ACC112 (cell line): ENCODE measurements at regions not wholly inside any gene's neighbourhood (a gene's known extent, or its start where the extent isn't known, plus 50 kb on each side); places are given as distances from the start of the nearest gene placed in this dataset.
"Not testable (repeated sequence)": the region's sequence is repeated elsewhere in the genome, so short reads cannot be mapped to it uniquely, and the experiment has no call there.

Experiments used
- H2AFZ ChIP-seq: fragments of 200-600 bp; sonication (generic); one replicate; pipeline ENCODE4 v1.6.0; 2017; ENCODE audit warnings: antibody characterized with exemption, low read length; ENCODE audit not compliant: unreplicated experiment
- H3K27ac ChIP-seq: fragments of 200-600 bp; sonication (generic); 2 replicates; pipeline ENCODE4 v1.5.1; 2014; ENCODE audit warnings: low read depth, mild to moderate bottlenecking, antibody characterized with exemption, low read length, moderate library complexity
- H3K27me3 ChIP-seq: fragments of 200-600 bp; sonication (generic); 2 replicates; pipeline ENCODE4 v1.6.1; 2014; ENCODE audit warnings: mild to moderate bottlenecking, antibody characterized with exemption, low read length, moderate library complexity, mixed read lengths; ENCODE audit not compliant: insufficient read depth
- H3K36me3 ChIP-seq: fragments of 200-600 bp; sonication (generic); 2 replicates; pipeline ENCODE4 v1.6.1; 2016; ENCODE audit warnings: mild to moderate bottlenecking, antibody characterized with exemption, low read length, moderate library complexity, mixed read lengths; ENCODE audit not compliant: insufficient read depth
- H3K4me1 ChIP-seq: fragments of 200-600 bp; sonication (generic); one replicate; pipeline ENCODE4 v1.6.1; 2016; ENCODE audit warnings: low read length, mixed read lengths; ENCODE audit not compliant: insufficient read depth, unreplicated experiment, control insufficient read depth
- H3K4me3 ChIP-seq: fragments of 200-600 bp; sonication (generic); 2 replicates; pipeline ENCODE4 v1.5.1; 2014; ENCODE audit warnings: mild to moderate bottlenecking, low read depth, low read length
- H3K79me2 ChIP-seq: fragments of 200-600 bp; sonication (generic); one replicate; pipeline ENCODE4 v1.6.0; 2016; ENCODE audit warnings: low read length; ENCODE audit not compliant: control insufficient read depth, unreplicated experiment, insufficient read depth

- H3K4me1 ChIP-seq, result no peaks in the 10 kb centered on the region
- H3K36me3 ChIP-seq, result no peaks in the 10 kb centered on the region
- H2AFZ ChIP-seq, result no peak overlapping the region
- no peaks in the 10 kb centered on the region for H3K79me2 ChIP-seq
- H3K4me3 ChIP-seq, result no peak overlapping the region
- no peak overlapping the region for H3K27ac ChIP-seq
- no peaks in the 10 kb centered on the region for H3K27me3 ChIP-seq
Observed at GRCh38 chr10:3959370-3960325, 174.6 kb upstream of the KLF6 start.

- H3K4me3 ChIP-seq, result no peak overlapping the region
- H3K4me1 ChIP-seq, result no peaks in the 10 kb centered on the region
- no peaks in the 10 kb centered on the region for H3K36me3 ChIP-seq
- H3K27me3 ChIP-seq, result no peaks in the 10 kb centered on the region
- H3K27ac ChIP-seq, result no peak overlapping the region
- H2AFZ ChIP-seq, result no peak overlapping the region
- H3K79me2 ChIP-seq, result no peaks in the 10 kb centered on the region
Observed at GRCh38 chr10:3958472-3958996, 173.5 kb upstream of the KLF6 start.

DNA sequence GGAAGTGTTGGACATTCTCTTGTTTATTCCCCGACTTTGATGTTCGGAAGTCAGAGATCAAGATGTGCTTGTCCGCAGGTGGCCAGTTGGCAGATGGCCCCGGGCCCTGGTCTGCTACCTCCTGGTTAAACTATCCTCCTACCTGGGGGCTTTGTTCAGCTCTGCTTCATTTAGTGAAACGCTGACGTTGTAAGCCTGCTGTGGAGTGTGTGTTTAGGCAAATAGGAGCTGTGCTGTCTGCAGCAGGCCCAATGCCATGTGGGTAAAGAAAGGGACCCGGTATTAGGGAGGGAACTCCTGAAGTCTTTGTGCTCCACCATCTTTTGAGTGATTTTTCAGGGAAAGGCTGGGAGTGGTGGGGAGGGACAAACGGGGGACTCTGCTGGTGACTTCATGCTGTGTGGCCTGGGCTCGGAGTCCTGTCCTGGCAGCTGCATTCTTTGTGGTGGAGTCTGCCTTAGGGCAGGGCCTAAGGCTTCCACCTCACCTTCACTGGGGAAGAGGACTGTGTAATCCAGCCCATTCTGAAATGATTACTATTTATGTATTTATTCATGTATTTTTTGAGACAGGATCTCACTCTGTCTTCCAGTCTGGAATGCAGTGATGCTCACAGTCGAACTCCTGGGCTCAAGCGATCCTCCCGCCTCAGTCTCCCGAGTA lies 171.1 kb upstream of the KLF6 start:
- H3K4me3 ChIP-seq, result no peak overlapping the region
- no peaks in the 10 kb centered on the region for H3K27me3 ChIP-seq
- H3K79me2 ChIP-seq, result no peaks in the 10 kb centered on the region
- no peak overlapping the region for H2AFZ ChIP-seq
- no peaks in the 10 kb centered on the region for H3K36me3 ChIP-seq
- no peak overlapping the region for H3K27ac ChIP-seq
- no peaks in the 10 kb centered on the region for H3K4me1 ChIP-seq

DNA sequence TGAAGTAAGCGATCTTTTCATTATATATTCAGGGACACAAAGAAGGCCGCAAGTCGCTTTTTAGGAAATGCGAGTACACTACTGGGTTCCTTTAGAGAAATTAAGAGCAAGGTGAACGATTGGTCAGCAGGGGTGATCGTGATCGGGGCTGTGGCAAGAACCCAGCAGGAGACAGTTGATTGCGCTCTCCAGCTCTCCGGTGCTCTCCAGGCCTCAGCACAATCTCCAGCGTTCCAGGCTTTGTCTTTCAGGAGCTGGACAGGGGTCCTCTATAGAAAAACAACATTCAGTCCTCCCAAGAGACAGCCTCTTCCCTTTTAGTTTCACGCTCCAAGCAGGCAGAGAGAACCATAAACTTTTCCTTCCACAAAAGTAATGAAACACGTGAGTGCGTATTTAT lies 170.5 kb upstream of the KLF6 start:
- Histone ChIP-seq H2AFZ (no peak overlapping the region), H3K79me2 (no peaks in the 10 kb centered on the region), H3K27me3 (no peaks in the 10 kb centered on the region)

DNA sequence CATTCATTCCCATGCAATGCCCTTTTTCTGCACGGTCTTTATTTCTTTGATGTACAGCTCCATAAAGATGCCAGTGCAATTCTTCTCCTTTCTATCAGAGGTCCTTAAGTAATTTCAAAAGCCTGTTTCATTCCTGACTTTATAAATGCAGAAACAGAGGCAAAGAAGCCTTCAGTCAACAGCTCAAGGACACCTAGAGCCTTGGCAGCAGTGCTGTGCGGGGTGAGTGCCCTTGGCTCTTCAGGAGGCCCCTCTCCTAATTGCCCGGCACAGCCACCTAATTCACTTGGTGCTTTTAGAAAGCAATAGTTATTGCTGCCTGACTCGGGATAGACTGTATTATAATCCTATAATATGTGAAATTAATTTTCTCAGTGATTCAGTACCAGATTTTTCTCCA lies 169.6 kb upstream of the KLF6 start:
- Histone ChIP-seq H2AFZ (no peak overlapping the region), H3K4me1 (no peaks in the 10 kb centered on the region), H3K36me3 (no peaks in the 10 kb centered on the region), H3K4me3 (no peak overlapping the region), H3K27ac (no peak overlapping the region), H3K79me2 (no peaks in the 10 kb centered on the region), H3K27me3 (no peaks in the 10 kb centered on the region)

More for the DNA sequence above, 170.5 kb upstream of the KLF6 start:
- Histone ChIP-seq H3K4me3 (no peak overlapping the region), H3K36me3 (no peaks in the 10 kb centered on the region), H3K27ac (no peak overlapping the region), H3K4me1 (no peaks in the 10 kb centered on the region)

- H2AFZ ChIP-seq, H3K27ac ChIP-seq, H3K4me1 ChIP-seq, H3K27me3 ChIP-seq, H3K79me2 ChIP-seq, H3K4me3 ChIP-seq, H3K36me3 ChIP-seq: not testable (repeated sequence)
Observed at GRCh38 chr10:3954007-3954406, 169.0 kb upstream of the KLF6 start.

DNA sequence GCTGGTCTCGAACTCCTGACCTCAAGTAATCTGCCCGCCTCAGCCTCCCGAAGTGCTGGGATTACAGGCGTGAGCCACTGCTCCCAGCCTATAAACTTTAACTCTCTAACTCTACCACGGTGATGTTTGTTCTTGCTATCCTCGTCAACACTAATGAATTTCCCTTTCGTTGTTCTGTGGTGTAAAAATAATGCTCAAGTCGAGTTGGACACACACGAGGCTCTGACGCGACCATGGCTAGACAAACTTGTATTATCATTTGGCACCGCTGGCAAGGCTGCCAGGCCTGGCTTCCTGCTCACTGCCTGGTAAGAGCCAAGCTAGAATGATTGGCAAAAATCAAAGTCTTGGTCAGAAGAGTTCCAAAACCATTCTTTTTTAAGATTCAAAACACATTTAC lies 167.0 kb upstream of the KLF6 start:
- H3K4me3 ChIP-seq, result no peak overlapping the region
- H3K27me3 ChIP-seq, result no peaks in the 10 kb centered on the region
- no peak overlapping the region for H3K27ac ChIP-seq
- no peaks in the 10 kb centered on the region for H3K36me3 ChIP-seq
- H3K79me2 ChIP-seq, result no peaks in the 10 kb centered on the region
- no peak overlapping the region for H2AFZ ChIP-seq
- H3K4me1 ChIP-seq, result no peaks in the 10 kb centered on the region

DNA sequence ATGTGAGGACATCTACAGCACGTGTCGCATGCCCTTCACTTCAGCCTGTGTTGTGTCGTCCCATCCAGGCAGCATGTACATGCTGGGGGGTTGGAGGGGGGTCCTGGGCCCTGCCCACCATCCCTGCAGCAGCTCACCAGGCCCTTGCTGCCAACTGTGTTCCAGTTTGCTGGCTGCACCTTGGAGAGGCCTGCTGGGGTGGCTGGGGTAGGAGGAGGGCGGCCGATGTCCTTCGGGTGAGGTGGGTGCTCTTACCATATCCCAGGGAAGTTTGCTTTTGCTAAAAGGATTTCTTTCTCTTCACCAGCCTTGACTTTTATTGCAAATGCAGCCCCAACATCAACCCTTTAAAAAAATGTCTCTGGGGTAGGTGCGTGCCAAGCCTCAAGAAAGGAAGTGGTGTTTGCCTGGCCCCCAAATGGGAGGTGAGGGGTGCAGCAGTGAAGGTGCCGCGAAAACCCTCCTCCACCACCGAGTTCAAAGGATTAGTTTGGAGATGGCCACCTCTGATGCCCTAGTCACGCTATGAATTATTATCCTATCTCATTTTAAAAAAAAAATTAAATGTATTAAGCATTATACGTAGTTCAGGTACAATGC lies 165.8 kb upstream of the KLF6 start:
- no peak overlapping the region for H3K4me3 ChIP-seq
- H3K27ac ChIP-seq, result no peak overlapping the region

DNA sequence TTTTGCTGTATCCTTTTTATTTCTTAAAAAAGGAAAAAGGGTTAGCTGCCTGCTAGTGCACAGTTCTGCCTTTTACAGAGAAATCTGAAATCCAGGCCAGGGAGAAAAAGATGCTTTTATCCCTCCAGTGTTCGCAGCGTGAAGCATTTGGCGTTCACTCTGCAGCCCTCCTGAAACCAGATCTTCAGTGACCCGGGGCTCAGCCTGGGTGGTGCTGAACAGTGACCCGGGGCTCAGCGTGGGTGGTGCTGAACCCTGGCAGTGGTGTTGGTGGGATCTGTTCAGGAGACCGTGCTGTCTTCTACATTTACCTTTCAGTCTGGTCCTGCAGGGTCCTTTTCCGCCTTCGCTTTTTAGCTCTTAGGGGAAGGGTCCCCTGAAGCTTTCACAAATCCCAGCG lies 164.7 kb upstream of the KLF6 start:
- Histone ChIP-seq H3K27ac (no peak overlapping the region), H3K4me1 (no peaks in the 10 kb centered on the region), H3K36me3 (no peaks in the 10 kb centered on the region), H2AFZ (no peak overlapping the region), H3K79me2 (no peaks in the 10 kb centered on the region), H3K27me3 (no peaks in the 10 kb centered on the region), H3K4me3 (no peak overlapping the region)

More for the DNA sequence above, 165.8 kb upstream of the KLF6 start:
- Histone ChIP-seq H3K79me2 (no peaks in the 10 kb centered on the region), H2AFZ (no peak overlapping the region), H3K27me3 (no peaks in the 10 kb centered on the region), H3K36me3 (no peaks in the 10 kb centered on the region), H3K4me1 (no peaks in the 10 kb centered on the region)

- no peak overlapping the region for H3K4me3 ChIP-seq
- H2AFZ ChIP-seq, result no peak overlapping the region
- H3K27ac ChIP-seq, result no peak overlapping the region
- H3K36me3 ChIP-seq, result no peaks in the 10 kb centered on the region
- H3K4me1 ChIP-seq, result no peaks in the 10 kb centered on the region
- no peaks in the 10 kb centered on the region for H3K79me2 ChIP-seq
- no peaks in the 10 kb centered on the region for H3K27me3 ChIP-seq
Observed at GRCh38 chr10:3948843-3949242, 163.8 kb upstream of the KLF6 start.
